ENCODE measurements at regions not wholly inside any gene's neighbourhood (a gene's known extent, or its start where the extent isn't known, plus 50 kb on each side); places are given as distances from the start of the nearest gene placed in this dataset.
"Not testable (repeated sequence)": the region's sequence is repeated elsewhere in the genome, so short reads cannot be mapped to it uniquely, and the experiment has no call there.

- TF ChIP-seq CTCF (IDR thresholded peaks at IDR 0.05; ENCODE audit: low read depth, low read length, missing control alignments) = no peak
- DNase-seq (ENCODE audit: extremely low read depth, low read depth) = no peak
- H3K4me3 ChIP-seq (replicated peaks; ENCODE audit: low read depth, low read length) = no peak overlapping the region
These were observed 103.9 kb upstream of the UBE2E3 start for GRCh38 chr2:180876506-180876905.

- TF ChIP-seq CTCF (IDR thresholded peaks at IDR 0.05; ENCODE audit: low read depth, low read length, missing control alignments) = no peak
- no peak overlapping the region for H3K4me3 ChIP-seq (replicated peaks; ENCODE audit: low read depth, low read length)
- no peak for DNase-seq (ENCODE audit: extremely low read depth, low read depth)
These were observed 107.2 kb upstream of the UBE2E3 start for GRCh38 chr2:180873219-180873618.

- DNase-seq (ENCODE audit: extremely low read depth, low read depth); H3K4me3 ChIP-seq (replicated peaks; ENCODE audit: low read depth, low read length): not testable (repeated sequence)
These were observed 107.6 kb upstream of the UBE2E3 start for GRCh38 chr2:180872781-180873180.

GRCh38 chr2:180872255-180872654 is 108.2 kb upstream of the UBE2E3 start:
- H3K4me3 ChIP-seq (replicated peaks; ENCODE audit: low read depth, low read length) = no peak overlapping the region
- no peak for TF ChIP-seq CTCF (IDR thresholded peaks at IDR 0.05; ENCODE audit: low read depth, low read length, missing control alignments)
- DNase-seq (ENCODE audit: extremely low read depth, low read depth) = peak; percentile 6

GRCh38 chr2:180871649-180872048 is 108.8 kb upstream of the UBE2E3 start:
- H3K4me3 ChIP-seq (replicated peaks; ENCODE audit: low read depth, low read length) = no peak overlapping the region
- no peak for DNase-seq (ENCODE audit: extremely low read depth, low read depth)
- TF ChIP-seq CTCF (IDR thresholded peaks at IDR 0.05; ENCODE audit: low read depth, low read length, missing control alignments) = no peak

GRCh38 chr2:180849851-180850250 is 130.6 kb upstream of the UBE2E3 start:
- no peak for DNase-seq (ENCODE audit: extremely low read depth, low read depth)
- H3K4me3 ChIP-seq (replicated peaks; ENCODE audit: low read depth, low read length) = no peak overlapping the region
- TF ChIP-seq CTCF (IDR thresholded peaks at IDR 0.05; ENCODE audit: low read depth, low read length, missing control alignments) = no peak

GRCh38 chr2:180848393-180848792 is 132.0 kb upstream of the UBE2E3 start:
- no peak for DNase-seq (ENCODE audit: extremely low read depth, low read depth)
- H3K4me3 ChIP-seq (replicated peaks; ENCODE audit: low read depth, low read length) = no peak overlapping the region
- no peak for TF ChIP-seq CTCF (IDR thresholded peaks at IDR 0.05; ENCODE audit: low read depth, low read length, missing control alignments)

All from HFF-Myc (cell line).